K562 (cell line): ENCODE measurements at regions not wholly inside any gene's neighbourhood (a gene's known extent, or its start where the extent isn't known, plus 50 kb on each side); places are given as distances from the start of the nearest gene placed in this dataset.

Experiments used
- ATAC-seq: fragments of 200-7000 bp; cut with Tn5 transposase; 3 replicates; pipeline ENCODE4 v1.9.1; 2020; ENCODE audit warnings: moderate library complexity
- BruUV-seq: library from RNA; stranded (reverse); fragments of 400-500 nt; replicated peaks from 2 replicates; lab custom pipeline; 2021; lab: Mats Ljungman, UMichigan
- CTCF ChIA-PET: fragments of 300-600 bp; formaldehyde crosslinking; extraction: SDS; loops from one replicate; lab custom pipeline; 2021; ENCODE audit warnings: low intra/inter-chr PET ratio; lab: Yijun Ruan, JAX
- POLR2A ChIA-PET: fragments of 300-600, 350-650 bp; sonication (Branson Sonifier 250); formaldehyde crosslinking; extraction: SDS; loops from one replicate; lab custom pipeline; 2021; ENCODE audit warnings: antibody characterized with exemption, inconsistent platforms; lab: Yijun Ruan, JAX
- DNase-seq, 4 experiments: peaks; one replicate each; pipeline versions ENCODE4 v3.0.0 to v3.0.0-alpha.2; 2011 to 2018; ENCODE audit warnings: low spot score in 3 of 4, mixed read lengths in 3 of 4; ENCODE audit errors: extremely low read depth in 1 of 4
- FAIRE-seq: peaks from 2 replicates; lab custom pipeline; 2011; peaks lifted over from hg19 to GRCh38; lab: Jason Lieb, UNC
- H2AFZ ChIP-seq: 2 replicates; pipeline ENCODE4 v1.6.0; 2011; ENCODE audit warnings: low read depth, low read length, control low read depth, inconsistent platforms
- H3K27ac ChIP-seq: fragments of 200-600 bp; 3 replicates; pipeline ENCODE4 v1.8.0; 2011; ENCODE audit warnings: low read depth, mild to moderate bottlenecking, control low read depth, inconsistent platforms, low read length, moderate library complexity, mixed read lengths; ENCODE audit errors: extremely low read depth
- H3K27me3 ChIP-seq, 2 experiments: fragments of 300-600 bp in 1 of 2; 2 replicates in 1 of 2; 3 replicates in 1 of 2; pipeline versions ENCODE4 v1.6.0 to v1.8.0; 2011; ENCODE audit warnings: inconsistent platforms in 2 of 2, low read length in 2 of 2, mild to moderate bottlenecking in 1 of 2, mixed read lengths in 1 of 2, moderate library complexity in 1 of 2; ENCODE audit not compliant: control insufficient read depth in 2 of 2, insufficient read depth in 2 of 2
- H3K36me3 ChIP-seq: fragments of 300-600 bp; 3 replicates; pipeline ENCODE4 v1.8.0; 2011; ENCODE audit warnings: mild to moderate bottlenecking, low read length, inconsistent platforms; ENCODE audit not compliant: control insufficient read depth, insufficient read depth
- H3K4me1 ChIP-seq, 2 experiments: fragments of 200-600 bp in 1 of 2; replicated peaks in 1 of 2; 2 replicates in 1 of 2; 3 replicates in 1 of 2; pipeline versions ENCODE4 v1.5.1 to v1.8.0; 2011; ENCODE audit warnings: inconsistent platforms in 2 of 2, low read length in 2 of 2, mild to moderate bottlenecking in 1 of 2, mixed read lengths in 1 of 2, moderate library complexity in 1 of 2; ENCODE audit not compliant: control insufficient read depth in 2 of 2, insufficient read depth in 2 of 2
- H3K4me2 ChIP-seq: 2 replicates; pipeline ENCODE4 v1.6.1; 2011; ENCODE audit warnings: low read length, control low read depth, inconsistent platforms, mixed read lengths; ENCODE audit not compliant: insufficient read depth
- H3K4me3 ChIP-seq: fragments of 200-600 bp; sonication (generic), shearing (Covaris generic); 2 replicates; pipeline ENCODE4 v1.5.1; 2016; ENCODE audit warnings: control low read depth, inconsistent platforms
- H3K79me2 ChIP-seq: fragments of 200-600 bp; 3 replicates; pipeline ENCODE4 v1.8.0; 2011; ENCODE audit warnings: low read length, inconsistent platforms; ENCODE audit not compliant: control insufficient read depth, insufficient read depth
- H3K9ac ChIP-seq, 2 experiments: 2 replicates each; pipeline versions ENCODE4 v1.6.0 to v1.6.1; 2011; ENCODE audit warnings: low read depth in 2 of 2, low read length in 2 of 2, control low read depth in 1 of 2, inconsistent platforms in 1 of 2, mild to moderate bottlenecking in 1 of 2, mixed read lengths in 1 of 2; ENCODE audit not compliant: insufficient read depth in 1 of 2
- H3K9me1 ChIP-seq: one replicate; pipeline ENCODE4 v1.6.0; 2011; ENCODE audit warnings: inconsistent platforms, mild to moderate bottlenecking, low read length, moderate library complexity; ENCODE audit not compliant: control insufficient read depth, insufficient read depth
- H3K9me3 ChIP-seq: replicated peaks from 2 replicates; pipeline ENCODE4 v1.5.1; 2011; ENCODE audit warnings: low read depth, low read length, inconsistent platforms; ENCODE audit not compliant: control insufficient read depth, insufficient read depth
- H4K20me1 ChIP-seq: replicated peaks from 2 replicates; pipeline ENCODE4 v1.6.1; 2011; ENCODE audit warnings: low read length, inconsistent platforms, mixed read lengths; ENCODE audit not compliant: control insufficient read depth, insufficient read depth
- CHD7 ChIP-seq: fragments of 200-600 bp; sonication (generic); IDR thresholded peaks from one replicate; pipeline ENCODE4 v1.6.1; 2012; ENCODE audit warnings: mild to moderate bottlenecking, low read depth, low read length, inconsistent platforms
- ETS1 ChIP-seq: conservative IDR thresholded peaks from 2 replicates; pipeline ENCODE4 v1.6.1; 2011; ENCODE audit warnings: low read depth, mild to moderate bottlenecking, low read length; ENCODE audit not compliant: control insufficient read depth
- HDAC8 ChIP-seq: fragments of 450-650 bp; IDR thresholded peaks from 2 replicates; pipeline ENCODE4 v1.6.1; 2016; ENCODE audit warnings: mild to moderate bottlenecking, missing genetic modification characterization, moderate library complexity, missing compliant biosample characterization
- MIER1 ChIP-seq: fragments of 450-650 bp; IDR thresholded peaks from 2 replicates; pipeline ENCODE4 v1.6.1; 2016; ENCODE audit warnings: antibody characterized with exemption, mild to moderate bottlenecking, low read depth
- MTF1 ChIP-seq: fragments of 250-450 bp; sonication (Bioruptor Pico); IDR thresholded peaks from 2 replicates; pipeline ENCODE4 v1.9.0; 2021; ENCODE audit warnings: moderate library complexity, mild to moderate bottlenecking, inconsistent platforms, borderline replicate concordance
- NFYB ChIP-seq: IDR thresholded peaks from 2 replicates; pipeline ENCODE4 v1.6.1; 2011; ENCODE audit warnings: mild to moderate bottlenecking, moderate library complexity; ENCODE audit not compliant: insufficient read length; ENCODE audit errors: extremely low read depth
- SP1 ChIP-seq: sonication (generic); formaldehyde crosslinking; IDR thresholded peaks from 2 replicates; pipeline ENCODE4 v1.8.1; 2022; ENCODE audit warnings: mild to moderate bottlenecking, missing genetic modification reagents
- ZNF644 ChIP-seq: fragments of 200-800 bp; sonication (Bioruptor generic); IDR thresholded peaks from 2 replicates; pipeline ENCODE4 v1.6.1; 2016; ENCODE audit warnings: low read depth, missing genetic modification characterization, missing compliant biosample characterization
- ZNF695 ChIP-seq: fragments of 450-650 bp; formaldehyde crosslinking; IDR thresholded peaks from 2 replicates; pipeline ENCODE4 v1.4.0; 2020; ENCODE audit warnings: mild to moderate bottlenecking, moderate library complexity
- WGBS: fragments of 100-300 bp; shearing (Covaris generic); methylation state at CpG from one replicate; pipeline ENCODE4 v1.1.6; 2016; ENCODE audit warnings: low coverage, mixed read lengths; ENCODE audit not compliant: insufficient coverage; ENCODE audit errors: missing lambda C conversion rate; 5-methylcytosine and 5-hydroxymethylcytosine counted together
- in situ Hi-C: fragments of 300-500 bp; cut with MboI; formaldehyde crosslinking; loops from 4 replicates; pipeline ENCODE4 v1.15.0; 2018; ENCODE audit warnings: inconsistent platforms, mixed read lengths
- intact Hi-C: fragments of 100-400 bp; cut with micrococcal nuclease; formaldehyde crosslinking; loops from 2 replicates; pipeline ENCODE4 v1.14.2; 2022

- TF ChIP-seq MTF1 = no peak
- no peak for TF ChIP-seq HDAC8 (tag)
- TF ChIP-seq NFYB = no peak
These were observed 70.1 kb downstream of the NPTX2 start (continued) for GRCh38 chr7:98687111-98687751.

GRCh38 chr7:98691619-98692018, 74.5 kb downstream of the NPTX2 start:
- intact Hi-C loops = no loop called here
- in situ Hi-C loops = no loop called here
- CTCF ChIA-PET = no interaction called here
- TF ChIP-seq ZNF695 (CRISPR knock-in tag) (no peak), SP1 (CRISPR knock-in tag) (no peak), ETS1 (no peak), CHD7 (no peak), MIER1 (no peak), ZNF644 (tag) (no peak)

More at GRCh38 chr7:98691619-98692018, 74.5 kb downstream of the NPTX2 start:
- Histone ChIP-seq H4K20me1 (no peaks in the 10 kb centered on the region), H3K79me2 (no peaks in the 10 kb centered on the region), H3K9me1 (no peaks in the 10 kb centered on the region), H3K9me3 (no peaks in the 10 kb centered on the region), H3K27ac (no peak overlapping the region), H3K4me2 (no peak overlapping the region), H3K27me3 (no peaks in the 10 kb centered on the region), H3K4me3 (no peak overlapping the region), H2AFZ (no peak overlapping the region), H3K9ac (no peak overlapping the region), H3K4me1 (no peaks in the 10 kb centered on the region), H3K36me3 (no peaks in the 10 kb centered on the region)
- ATAC-seq = no peak
- WGBS = 2% methylated on average over 4 of the region's 4 CpGs
- no peak for DNase-seq
- no TSS peak for BruUV-seq
- POLR2A ChIA-PET = interaction anchor here (0.6 kb wide), 1 partner anchor 157 kb away, joined by 3 read pairs; no protein-coding TSS in a partner anchor
- FAIRE-seq = no peak
